SW 1271 (cell line): ENCODE measurements at regions not wholly inside any gene's neighbourhood (a gene's known extent, or its start where the extent isn't known, plus 50 kb on each side); places are given as distances from the start of the nearest gene placed in this dataset.
"Not testable (repeated sequence)": the region's sequence is repeated elsewhere in the genome, so short reads cannot be mapped to it uniquely, and the experiment has no call there.

Experiments
- DNase-seq, 2 experiments: peaks; one replicate each; lab custom pipeline; 2025; lab: John Stamatoyannopoulos, UW

DNA sequence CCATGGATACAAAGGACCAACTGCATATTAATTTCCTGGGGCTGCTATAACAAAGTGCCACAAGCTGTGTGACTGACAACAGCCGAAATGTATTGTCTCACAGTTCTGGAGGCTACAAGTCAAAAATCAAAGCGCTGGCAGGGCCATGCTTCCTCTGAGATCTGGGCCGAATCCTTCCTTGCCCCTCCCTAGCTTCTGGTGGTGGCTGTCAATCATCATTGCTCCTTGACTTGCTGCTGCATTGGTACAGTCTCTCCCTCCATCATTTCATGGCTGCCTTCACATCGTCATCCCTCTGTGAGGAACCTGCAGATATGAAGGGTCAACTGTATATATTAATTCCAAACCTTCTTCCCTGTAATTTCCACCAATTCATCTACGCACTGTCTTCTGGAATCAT, 118.3 kb downstream of the EXOC5 start:
- no peak for DNase-seq

DNA sequence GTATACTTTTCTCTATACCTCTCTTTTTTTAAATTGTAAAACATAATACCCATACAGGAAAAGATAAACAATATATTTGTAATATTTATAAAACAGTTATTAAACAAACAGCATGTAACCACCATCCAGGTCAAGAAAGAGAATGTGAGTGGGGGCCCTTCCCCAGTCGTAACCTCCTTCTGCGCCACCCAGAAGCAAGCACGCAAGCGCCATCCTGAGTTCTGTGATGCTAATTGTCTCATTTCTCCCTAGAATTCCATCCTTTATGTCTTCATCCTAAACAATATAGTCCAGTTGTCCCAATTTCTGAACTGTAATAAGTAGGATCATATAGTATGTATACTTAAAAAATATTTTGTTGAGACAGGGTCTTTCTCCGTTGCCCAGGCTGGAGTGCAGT, 129.5 kb downstream of the EXOC5 start:
- DNase-seq = no peak

DNA sequence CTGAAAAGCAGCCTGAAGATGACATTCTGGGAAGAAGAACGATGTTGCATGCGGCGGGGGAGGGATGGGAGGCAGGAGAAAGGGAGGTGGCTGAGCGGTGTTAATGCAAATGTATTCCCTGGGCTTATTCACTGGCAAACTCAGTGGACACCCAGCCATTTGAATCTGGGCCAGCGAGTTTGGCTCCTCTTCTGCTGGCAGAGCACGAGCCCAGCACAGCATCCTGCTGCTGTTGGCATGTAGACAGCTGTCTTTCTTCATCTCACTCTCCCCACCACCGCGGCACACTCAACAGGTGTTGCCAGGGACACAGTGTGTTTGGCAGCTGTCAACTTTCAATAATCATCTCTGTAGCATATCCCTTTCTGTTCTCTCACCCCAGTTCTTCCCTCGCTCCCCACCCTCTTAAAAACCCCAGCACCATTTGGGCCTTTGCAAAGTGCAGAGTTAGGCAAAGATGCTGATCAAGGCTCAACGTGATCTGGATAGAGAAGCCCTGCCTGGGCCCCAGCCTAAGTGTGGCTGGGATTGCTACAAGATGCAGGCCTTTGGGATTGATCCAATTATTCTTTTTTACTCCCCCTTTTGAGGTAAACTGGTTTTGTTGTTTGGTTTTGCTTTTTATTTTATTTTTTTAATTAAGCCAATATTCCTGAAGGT, 131.9 kb downstream of the EXOC5 start:
- no peak for DNase-seq

DNA sequence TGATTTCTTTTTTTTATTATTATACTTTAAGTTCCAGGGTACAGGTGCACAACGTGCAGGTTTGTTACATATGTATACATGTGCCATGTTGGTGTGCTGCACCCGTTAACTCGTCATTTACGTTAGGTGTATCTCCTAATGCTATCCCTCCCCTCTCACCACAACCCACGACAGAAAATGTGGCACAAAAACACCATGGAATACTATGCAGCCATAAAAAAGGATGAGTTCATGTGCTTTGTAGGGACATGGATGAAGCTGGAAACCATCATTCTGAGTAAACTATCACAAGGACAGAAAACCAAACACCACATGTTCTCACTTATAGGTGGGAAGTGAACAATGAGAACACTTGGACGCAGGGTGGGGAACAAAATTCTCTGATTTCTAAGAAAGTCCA, 140.9 kb downstream of the EXOC5 start:
- not testable (repeated sequence) for DNase-seq

DNA sequence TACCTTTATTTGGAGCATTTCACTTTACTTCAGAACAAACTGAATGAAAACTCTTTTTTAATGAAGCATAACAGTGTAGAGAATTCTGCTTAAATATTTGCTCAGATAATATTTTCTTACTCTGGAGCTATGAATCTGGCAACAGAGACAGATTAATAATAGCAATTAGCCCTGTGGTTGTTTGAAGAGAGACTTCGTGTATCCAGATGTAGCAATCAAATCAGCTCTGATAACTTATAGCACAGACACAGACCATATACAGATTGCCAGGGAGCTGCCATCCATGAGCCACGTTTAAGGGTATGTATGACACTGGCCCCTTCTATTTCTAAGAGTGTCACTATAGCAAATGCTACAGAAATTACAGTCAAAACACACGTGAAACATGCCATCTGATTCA, 146.6 kb downstream of the EXOC5 start:
- no peak for DNase-seq

DNA sequence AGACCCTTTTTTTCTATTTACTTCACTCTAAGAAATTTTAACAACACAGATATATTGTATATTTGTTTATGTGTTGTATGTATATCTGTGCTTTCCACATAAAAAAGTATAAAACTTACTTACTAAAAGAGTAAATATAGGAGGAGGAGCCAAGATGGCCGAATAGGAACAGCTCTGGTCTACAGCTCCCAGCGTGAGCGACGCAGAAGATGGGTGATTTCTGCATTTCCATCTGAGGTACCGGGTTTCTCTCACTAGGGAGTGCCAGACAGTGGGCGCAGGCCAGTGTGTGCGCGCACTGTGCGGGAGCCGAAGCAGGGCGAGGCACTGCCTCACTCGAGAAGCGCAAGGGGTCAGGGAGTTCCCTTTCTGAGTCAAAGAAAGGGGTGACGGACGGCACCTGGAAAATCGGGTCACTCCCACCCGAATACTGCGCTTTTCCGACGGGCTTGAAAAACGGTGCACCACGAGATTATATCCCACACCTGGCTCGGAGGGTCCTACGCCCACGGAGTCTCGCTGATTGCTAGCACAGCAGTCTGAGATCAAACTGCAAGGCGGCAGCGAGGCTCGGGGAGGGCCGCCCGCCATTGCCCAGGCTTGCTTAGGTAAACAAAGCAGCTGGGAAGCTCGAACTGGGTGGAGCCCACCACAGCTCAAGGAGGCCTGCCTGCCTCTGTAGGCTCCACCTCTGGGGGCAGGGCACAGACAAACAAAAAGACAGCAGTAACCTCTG, 156.5 kb downstream of the EXOC5 start:
- DNase-seq = not testable (repeated sequence)

DNA sequence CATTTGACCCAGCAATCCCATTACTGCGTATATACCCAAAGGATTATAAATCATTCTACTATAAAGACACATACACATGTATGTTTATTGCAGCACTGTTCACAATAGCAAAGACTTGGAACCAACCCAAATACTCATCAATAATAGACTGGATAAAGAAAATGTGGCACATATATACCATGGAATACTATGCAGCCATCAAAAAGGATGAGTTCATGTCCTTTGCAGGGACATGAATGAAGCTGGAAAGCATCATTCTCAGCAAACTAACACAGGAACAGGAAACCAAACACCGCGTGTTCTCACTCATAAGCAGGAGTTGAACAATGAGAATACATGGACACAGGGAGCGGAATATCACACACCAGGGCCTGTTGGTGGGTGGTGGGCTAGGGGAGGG, 158.3 kb downstream of the EXOC5 start:
- not testable (repeated sequence) for DNase-seq

DNA sequence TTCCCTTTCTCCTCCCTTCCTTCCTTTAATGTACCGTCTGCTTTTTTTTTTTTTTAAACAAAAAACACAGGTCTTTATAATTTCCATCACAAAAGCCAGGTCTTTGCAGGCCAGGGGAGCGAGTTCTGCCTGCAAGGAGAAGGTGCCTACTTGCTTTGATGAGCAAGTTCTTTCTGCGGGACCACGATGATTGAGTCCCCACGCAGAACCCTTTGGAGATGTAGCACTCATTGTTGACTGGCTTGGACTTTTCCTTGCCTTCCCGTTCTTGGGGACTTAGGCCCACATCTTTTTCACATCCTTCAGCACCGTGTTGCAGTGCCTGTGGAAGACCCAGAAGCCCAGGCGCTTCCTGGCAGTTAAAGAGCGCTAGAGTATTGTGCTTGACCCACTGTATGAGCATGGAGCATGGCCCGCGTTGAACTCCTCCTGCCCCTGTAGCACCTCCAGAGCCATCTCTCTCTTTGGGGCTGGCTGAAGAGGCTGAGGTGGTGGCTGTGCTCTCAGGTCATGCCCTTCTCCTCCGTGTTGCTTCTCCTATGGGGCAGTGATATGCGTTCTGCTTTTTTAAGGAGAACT, 177.6 kb downstream of the EXOC5 start:
- no peak for DNase-seq

DNA sequence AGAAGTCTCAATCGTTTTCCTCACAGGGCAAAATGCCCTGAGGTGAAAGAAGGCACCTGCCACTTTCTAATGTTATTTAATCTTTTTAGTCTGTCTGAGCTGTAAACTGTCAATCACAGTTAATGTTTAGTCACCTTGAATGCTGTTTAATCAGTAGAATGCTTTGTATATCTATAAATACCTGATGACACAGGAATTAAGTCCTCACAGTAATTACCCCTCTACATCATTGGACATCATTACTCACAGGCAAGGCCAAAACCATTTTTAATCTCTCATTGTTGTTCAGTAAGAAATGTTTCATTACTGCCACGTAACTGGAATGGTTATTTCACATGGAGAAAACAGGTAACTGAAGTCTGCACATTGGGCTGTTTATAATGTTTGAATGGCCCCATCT, 178.8 kb downstream of the EXOC5 start:
- no peak for DNase-seq

DNA sequence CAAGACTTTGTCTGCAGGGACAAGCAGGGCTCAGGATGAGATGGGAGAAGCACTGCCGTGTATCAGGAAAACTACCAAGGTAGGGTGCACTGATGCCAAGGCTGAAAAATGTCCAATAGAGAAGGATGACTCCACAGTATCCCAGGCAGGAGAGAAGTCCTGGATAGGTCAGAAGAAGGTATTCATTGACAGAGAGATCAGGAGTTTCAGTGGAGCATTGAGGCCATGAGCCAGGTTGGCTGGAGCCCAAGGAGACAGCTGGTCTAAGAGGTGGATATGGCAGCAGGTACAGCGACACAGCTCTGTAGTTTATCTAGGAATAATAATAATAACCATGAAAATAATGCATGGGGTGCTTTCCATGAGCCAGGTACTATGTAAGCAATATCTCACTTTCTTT, 180.9 kb downstream of the EXOC5 start:
- no peak for DNase-seq

DNA sequence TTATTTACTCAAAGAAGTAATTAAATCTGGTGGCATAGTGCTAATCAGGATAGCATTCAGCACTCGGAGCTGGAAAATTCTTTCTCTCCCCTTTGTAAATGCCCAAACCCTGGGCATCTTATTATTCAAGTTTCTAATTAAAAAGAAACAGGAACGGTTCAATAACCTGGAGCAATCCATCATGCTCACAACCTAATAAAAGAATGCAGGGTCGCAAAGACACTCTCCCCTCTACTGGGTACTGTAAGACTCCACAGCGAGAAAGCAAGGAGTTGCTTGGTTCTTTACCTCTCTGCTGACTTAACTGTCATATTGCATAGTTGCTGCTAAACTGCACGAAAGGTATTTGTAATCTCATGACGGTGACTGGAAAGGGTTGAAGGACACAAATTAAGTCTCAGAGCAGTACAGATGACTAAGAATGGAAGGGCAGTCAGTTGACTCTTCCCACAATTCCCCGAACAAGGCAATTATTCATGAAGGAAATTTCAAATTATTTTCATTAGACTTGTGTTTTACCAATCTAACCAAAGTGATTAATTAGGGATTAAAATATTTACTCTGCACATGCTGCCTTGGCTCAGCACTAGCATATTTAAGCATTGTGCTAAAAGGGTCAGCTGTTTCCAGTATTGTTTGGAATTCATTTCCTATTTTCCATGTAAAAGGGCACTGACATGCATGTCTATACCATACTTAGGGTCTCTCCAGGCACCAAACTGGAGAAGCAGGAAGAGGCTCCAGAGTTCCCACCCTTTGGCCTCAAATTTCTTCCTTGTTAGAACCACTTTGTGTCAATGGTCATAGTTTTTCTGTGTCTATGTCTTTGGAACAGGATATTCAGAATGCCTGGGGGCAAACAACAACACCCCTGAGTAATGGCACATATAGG, 182.2 kb downstream of the EXOC5 start:
- no peak for DNase-seq

DNA sequence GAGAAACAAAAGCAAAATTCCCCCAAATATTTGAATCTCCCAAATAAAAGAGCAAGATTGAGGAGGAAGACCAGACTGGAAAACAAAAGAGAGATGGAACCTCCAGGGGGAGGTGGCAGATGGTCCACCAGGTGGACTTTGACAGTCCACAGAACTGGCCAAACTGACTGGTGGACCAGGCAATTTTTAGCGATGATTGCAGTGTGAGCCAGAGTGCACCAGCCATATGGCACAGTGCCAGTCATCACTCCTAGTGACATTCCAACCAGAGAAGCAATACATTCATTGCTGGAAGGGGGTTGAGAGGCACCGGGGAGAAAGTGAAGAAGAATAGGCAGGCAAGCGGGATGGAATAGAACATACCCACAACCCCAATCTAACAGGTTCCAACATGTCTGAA, 182.9 kb downstream of the EXOC5 start:
- no peak for DNase-seq

DNA sequence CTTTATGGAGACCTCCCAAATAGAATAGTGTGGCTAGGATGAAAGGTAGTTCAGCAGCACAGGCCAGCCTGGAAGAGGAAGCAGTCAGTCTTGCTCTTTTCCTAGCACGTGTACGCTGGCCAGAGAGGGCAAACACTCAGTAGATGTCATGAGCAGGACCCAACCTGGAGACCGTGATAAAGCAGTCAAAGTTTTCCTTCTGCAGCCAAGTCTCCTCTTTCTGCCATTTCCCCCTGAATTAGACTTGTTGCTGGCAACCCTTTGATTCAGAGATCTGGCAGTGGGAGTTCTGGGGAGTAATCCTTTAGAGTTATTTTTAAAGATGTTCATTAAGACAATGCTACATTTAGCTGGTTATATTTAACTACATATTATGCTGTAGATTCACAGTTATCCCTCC, 183.7 kb downstream of the EXOC5 start:
- DNase-seq = no peak

DNA sequence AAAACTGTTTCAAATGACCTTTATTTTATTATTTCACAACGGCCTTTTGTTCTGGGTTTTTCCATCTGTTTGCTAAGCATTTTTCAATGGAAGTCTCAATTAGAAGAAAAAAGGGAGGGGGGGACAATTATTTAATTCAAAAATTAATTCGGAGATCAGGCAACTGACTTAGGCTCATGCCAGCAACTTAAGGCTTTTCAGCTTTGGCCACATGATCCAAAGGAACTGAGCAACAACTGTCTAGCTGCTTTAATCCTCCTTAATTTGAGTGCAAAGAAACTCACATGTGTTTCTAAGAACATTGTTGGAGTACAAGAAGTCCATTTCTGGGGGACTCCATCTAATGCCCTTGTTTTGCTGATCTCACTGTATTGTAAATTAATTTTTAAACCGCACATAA, 188.0 kb downstream of the EXOC5 start:
- no peak for DNase-seq

DNA sequence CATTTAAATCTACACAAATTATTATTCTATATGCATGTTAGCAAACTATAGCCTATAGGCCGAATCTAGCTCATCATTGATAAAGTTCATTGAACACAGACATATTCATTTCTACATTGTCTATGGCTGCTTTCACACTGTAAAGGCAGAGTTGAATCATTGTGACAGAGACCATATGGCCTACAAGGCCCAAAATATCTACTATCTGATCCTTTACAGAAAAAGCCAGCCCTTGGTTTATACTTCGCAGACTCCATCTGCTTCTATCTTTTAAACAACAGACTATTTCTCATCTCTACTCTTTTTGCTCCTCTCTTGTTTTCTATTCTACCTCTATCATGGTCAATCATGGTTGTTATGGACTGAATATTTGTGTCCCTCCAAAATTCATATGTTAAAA, 190.7 kb downstream of the EXOC5 start:
- DNase-seq = no peak

DNA sequence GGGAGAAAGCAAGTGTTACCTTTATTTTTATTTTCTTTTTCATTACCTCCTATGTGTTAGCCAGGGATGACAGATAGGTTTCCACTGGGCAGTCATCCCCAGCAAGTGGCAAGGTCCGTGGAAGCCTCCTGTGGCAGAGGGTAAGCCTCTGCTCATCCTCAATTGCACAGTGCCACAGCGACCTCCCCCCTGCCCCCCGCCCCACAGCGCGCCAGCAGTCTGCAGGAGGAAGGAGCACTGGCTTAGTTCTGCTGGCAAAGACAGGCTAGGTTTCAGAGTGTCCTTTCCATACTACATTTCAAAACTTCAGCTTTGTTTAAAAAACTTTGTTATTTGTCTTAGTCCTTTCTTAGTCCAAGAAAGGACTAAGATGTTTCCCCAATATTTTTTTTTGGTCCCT, 194.7 kb downstream of the EXOC5 start:
- no peak for DNase-seq

DNA sequence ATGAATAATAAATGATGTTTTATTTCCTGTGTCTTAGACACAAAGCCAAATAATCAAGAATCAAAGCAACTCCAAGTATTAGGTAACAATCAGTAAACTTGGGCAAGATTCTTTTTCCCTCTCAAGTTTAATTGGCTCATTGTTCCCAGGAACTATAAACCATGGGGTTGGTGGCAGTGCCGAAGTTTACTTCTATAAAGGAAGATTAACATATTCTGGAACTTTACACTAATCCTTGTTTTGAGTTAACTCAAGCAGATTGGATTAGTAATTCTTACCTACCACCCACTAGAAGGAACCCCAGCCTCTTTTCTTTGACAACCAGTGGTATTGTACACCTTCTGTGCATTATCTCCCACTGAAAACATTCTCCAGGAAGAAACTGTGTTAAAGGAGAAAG, 197.1 kb downstream of the EXOC5 start:
- no peak for DNase-seq

DNA sequence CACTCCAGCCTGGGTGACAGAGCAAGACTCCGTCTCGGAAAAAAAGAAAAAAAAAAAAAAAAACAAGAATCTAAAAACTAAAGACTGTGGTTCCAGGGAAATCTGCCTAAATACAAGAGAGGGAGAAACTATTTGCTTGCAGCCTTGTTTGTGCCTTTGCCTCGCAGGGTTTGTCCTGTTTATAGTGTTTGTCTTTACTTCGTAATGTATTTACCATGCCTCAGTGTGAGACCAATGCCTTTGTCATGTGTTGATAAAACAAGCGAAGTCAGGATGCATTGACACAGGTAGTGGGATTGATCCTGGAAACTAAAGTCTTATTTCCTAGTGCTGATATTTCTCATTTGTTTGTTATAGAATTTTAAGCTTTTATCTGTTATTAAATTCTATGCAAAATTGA, 199.0 kb downstream of the EXOC5 start:
- no peak for DNase-seq

DNA sequence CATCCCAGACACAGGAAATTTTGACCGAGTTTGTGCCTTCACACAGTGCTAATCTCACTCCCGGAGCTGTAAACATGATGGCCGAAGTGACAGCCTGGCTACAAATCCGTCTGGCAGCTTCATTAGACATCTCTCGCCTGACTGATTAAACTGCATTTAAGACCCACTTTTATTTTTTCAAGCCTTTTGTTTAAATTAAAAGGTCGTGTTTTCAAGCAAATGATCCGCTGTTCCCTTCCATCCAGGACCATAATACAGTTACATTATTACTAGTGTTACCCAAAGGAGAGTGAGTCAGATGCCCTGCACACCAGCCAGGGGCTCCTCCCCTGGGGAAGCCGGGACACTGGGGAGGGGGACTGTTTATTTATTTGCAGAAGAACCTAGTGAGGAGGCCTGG, 200.2 kb downstream of the EXOC5 start:
- no peak for DNase-seq

DNA sequence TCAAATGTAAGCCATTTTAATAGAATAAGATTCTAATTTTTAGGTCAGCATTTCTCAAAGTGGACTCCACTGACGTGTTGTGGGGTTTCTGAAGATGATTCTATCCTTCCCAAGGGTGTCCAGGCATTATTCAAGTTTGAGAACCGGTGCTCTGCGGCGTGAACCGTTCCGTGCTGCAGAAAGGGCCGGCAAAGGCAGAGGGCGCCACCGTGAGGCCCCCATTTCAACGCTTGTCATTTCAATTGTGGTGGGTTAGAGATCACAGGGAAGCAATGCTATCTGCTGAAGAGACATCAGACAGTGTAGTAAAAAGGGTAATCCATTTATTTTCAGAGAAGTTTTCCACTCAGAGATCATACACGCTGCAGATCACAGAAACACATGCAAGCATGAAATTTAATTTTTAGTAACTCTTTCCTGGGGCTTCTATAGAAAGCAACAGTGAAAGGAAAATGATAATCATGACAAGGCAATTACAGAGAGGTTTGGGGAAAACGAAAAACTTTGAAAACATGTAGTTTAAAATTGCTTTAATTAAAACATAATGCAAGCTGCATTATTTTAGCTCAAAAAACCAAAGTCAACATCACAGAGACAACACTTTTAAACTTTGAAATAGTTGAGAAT, 201.7 kb downstream of the EXOC5 start:
- DNase-seq = no peak

DNA sequence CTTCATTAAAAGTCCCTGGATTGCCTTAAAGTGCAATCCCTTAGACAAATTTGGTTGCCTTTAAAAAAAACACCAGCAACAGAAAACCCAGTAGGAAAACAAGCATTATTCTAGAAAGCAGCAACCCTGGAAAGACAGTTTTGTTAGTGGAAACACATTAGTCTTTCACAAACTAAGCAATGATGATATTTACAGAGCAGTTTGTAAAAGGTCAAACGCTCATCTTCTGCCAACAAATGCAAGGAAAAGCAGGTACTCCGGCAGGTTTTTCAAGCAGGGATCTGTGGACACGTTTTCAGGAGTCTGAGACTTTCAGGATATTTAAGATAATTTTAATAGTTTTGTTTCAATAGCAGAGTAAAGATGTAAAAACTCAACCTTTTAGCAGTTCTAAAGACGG, 202.2 kb downstream of the EXOC5 start:
- no peak for DNase-seq
